ENCODE measurements at regions not wholly inside any gene's neighbourhood (a gene's known extent, or its start where the extent isn't known, plus 50 kb on each side); places are given as distances from the start of the nearest gene placed in this dataset.

GRCh38 chr4:102163404-102164140, 181.7 kb downstream of the SLC39A8 start:
- ChIA-PET POLR2A (ENCODE audit: low non-redundant PET) (no interaction called here), CTCF (no interaction called here)
- BruUV-seq (replicated peaks): no TSS peak
- Histone ChIP-seq H3K9me3 (ENCODE audit: low read depth, low read length, poor library complexity, severe bottlenecking) (no peaks in the 10 kb centered on the region), H3K4me1 (ENCODE audit: insufficient read depth, low read length, poor library complexity, severe bottlenecking) (no peaks in the 10 kb centered on the region), H3K27ac (ENCODE audit: low read depth, low read length, poor library complexity, severe bottlenecking) (no peak overlapping the region), H3K27me3 (replicated peaks; ENCODE audit: insufficient read depth, low read depth, low read length, poor library complexity) (no peaks in the 10 kb centered on the region), H3K36me3 (ENCODE audit: insufficient read depth, low read length, poor library complexity, severe bottlenecking) (no peaks in the 10 kb centered on the region), H3K4me3 (ENCODE audit: low read depth, low read length, poor library complexity, severe bottlenecking) (no peak overlapping the region)
- DNase-seq (ENCODE audit: low spot score): no peak
- no peak for TF ChIP-seq EZH2 (IDR thresholded peaks at IDR 0.05; ENCODE audit: borderline replicate concordance, low read depth, low read length, poor library complexity, severe bottlenecking)
- TF ChIP-seq CTCF (conservative IDR thresholded peaks at IDR 0.05; ENCODE audit: low read depth, low read length): no peak
- intact Hi-C loops (cut with micrococcal nuclease; ENCODE audit: unreplicated experiment): no loop called here

- POLR2A ChIA-PET (ENCODE audit: low non-redundant PET): no interaction called here
- no peak overlapping the region for H3K27ac ChIP-seq (ENCODE audit: low read depth, low read length, poor library complexity, severe bottlenecking)
- CTCF ChIA-PET: no interaction called here
Observed at GRCh38 chr4:102157984-102158383, 187.3 kb downstream of the SLC39A8 start.

GRCh38 chr4:102153391-102153790, 191.9 kb downstream of the SLC39A8 start:
- POLR2A ChIA-PET (ENCODE audit: low non-redundant PET): no interaction called here
- H3K9me3 ChIP-seq (ENCODE audit: low read depth, low read length, poor library complexity, severe bottlenecking): no peaks in the 10 kb centered on the region
- no peak for DNase-seq (ENCODE audit: low spot score)
- H3K27me3 ChIP-seq (replicated peaks; ENCODE audit: insufficient read depth, low read depth, low read length, poor library complexity): no peaks in the 10 kb centered on the region
- TF ChIP-seq CTCF (conservative IDR thresholded peaks at IDR 0.05; ENCODE audit: low read depth, low read length) (no peak), EZH2 (IDR thresholded peaks at IDR 0.05; ENCODE audit: borderline replicate concordance, low read depth, low read length, poor library complexity, severe bottlenecking) (no peak)
- intact Hi-C loops (cut with micrococcal nuclease; ENCODE audit: unreplicated experiment): no loop called here
- H3K4me1 ChIP-seq (ENCODE audit: insufficient read depth, low read length, poor library complexity, severe bottlenecking): no peaks in the 10 kb centered on the region
- no TSS peak for BruUV-seq (replicated peaks)
- H3K27ac ChIP-seq (ENCODE audit: low read depth, low read length, poor library complexity, severe bottlenecking): no peak overlapping the region
- no peaks in the 10 kb centered on the region for H3K36me3 ChIP-seq (ENCODE audit: insufficient read depth, low read length, poor library complexity, severe bottlenecking)
- H3K4me3 ChIP-seq (ENCODE audit: low read depth, low read length, poor library complexity, severe bottlenecking): no peak overlapping the region
- CTCF ChIA-PET: no interaction called here

More at GRCh38 chr4:102157984-102158383, 187.3 kb downstream of the SLC39A8 start:
- Histone ChIP-seq H3K4me1 (ENCODE audit: insufficient read depth, low read length, poor library complexity, severe bottlenecking) (no peaks in the 10 kb centered on the region), H3K9me3 (ENCODE audit: low read depth, low read length, poor library complexity, severe bottlenecking) (no peaks in the 10 kb centered on the region), H3K4me3 (ENCODE audit: low read depth, low read length, poor library complexity, severe bottlenecking) (no peak overlapping the region), H3K36me3 (ENCODE audit: insufficient read depth, low read length, poor library complexity, severe bottlenecking) (no peaks in the 10 kb centered on the region), H3K27me3 (replicated peaks; ENCODE audit: insufficient read depth, low read depth, low read length, poor library complexity) (no peaks in the 10 kb centered on the region)
- TF ChIP-seq CTCF (conservative IDR thresholded peaks at IDR 0.05; ENCODE audit: low read depth, low read length) (no peak), EZH2 (IDR thresholded peaks at IDR 0.05; ENCODE audit: borderline replicate concordance, low read depth, low read length, poor library complexity, severe bottlenecking) (no peak)
- no TSS peak for BruUV-seq (replicated peaks)
- intact Hi-C loops (cut with micrococcal nuclease; ENCODE audit: unreplicated experiment): no loop called here
- no peak for DNase-seq (ENCODE audit: low spot score)

All from A673 (cell line).